ENCODE measurements at regions not wholly inside any gene's neighbourhood (a gene's known extent, or its start where the extent isn't known, plus 50 kb on each side); places are given as distances from the start of the nearest gene placed in this dataset.

DNA sequence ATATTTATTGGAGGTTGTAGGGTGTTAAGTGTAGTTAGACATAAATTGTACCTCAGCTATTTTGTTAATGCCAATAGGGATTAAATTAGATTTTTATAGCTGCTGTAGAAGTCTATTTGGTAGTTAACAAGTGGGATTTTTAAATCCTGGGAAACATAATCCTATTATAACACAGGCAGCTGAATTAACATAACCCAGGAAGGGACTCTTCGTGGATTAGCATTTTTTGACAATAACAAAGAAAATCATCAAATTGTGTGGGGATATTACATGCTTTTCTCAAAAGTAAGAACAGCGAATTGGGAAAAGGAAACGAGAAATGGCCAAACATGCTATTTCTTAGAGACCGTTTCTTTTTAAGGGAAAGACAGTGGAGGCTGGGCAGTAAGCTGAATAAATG is 172.8 kb downstream of the ZIC5 start:
- no peak for DNase-seq

DNA sequence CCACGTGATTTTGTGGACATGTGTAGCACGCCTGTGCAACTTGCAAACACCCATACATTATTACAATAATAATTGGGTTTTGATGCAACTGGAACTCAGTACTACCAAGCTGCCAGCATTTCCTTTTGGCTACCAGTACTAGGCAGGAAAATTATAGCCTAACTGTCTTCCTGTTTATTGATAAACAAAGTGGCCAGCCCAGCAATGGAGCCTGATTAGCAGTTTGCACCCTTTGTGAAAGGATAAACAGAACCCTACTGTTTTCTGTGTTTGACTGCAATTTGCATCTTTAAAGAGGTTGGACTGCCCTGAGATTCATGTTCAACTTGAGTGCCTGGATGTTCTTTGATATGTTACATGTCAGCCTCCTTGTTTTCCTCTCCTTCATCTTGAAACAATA is 173.9 kb downstream of the ZIC5 start:
- Mint-ChIP-seq H3K36me3 (no peaks in the 10 kb centered on the region), H3K4me3 (no peak overlapping the region), H3K4me1 (no peaks in the 10 kb centered on the region), H3K27ac (no peak overlapping the region), H3K9me3 (no peaks in the 10 kb centered on the region), H3K27me3 (ENCODE audit: low read depth in 3 of 3) (peaks cover 0 to 1% (median 0%) of the 10 kb centered on the region in 3 donors)
- DNase-seq: no peak

More for the DNA sequence above, 172.8 kb downstream of the ZIC5 start:
- no peaks in the 10 kb centered on the region for H3K36me3 Mint-ChIP-seq
- no peaks in the 10 kb centered on the region for H3K4me1 Mint-ChIP-seq
- peaks cover 0 to 1% (median 0%) of the 10 kb centered on the region in 3 donors for H3K27me3 Mint-ChIP-seq (ENCODE audit: low read depth in 3 of 3)
- H3K4me3 Mint-ChIP-seq: no peak overlapping the region
- no peaks in the 10 kb centered on the region for H3K9me3 Mint-ChIP-seq
- no peak overlapping the region for H3K27ac Mint-ChIP-seq

DNA sequence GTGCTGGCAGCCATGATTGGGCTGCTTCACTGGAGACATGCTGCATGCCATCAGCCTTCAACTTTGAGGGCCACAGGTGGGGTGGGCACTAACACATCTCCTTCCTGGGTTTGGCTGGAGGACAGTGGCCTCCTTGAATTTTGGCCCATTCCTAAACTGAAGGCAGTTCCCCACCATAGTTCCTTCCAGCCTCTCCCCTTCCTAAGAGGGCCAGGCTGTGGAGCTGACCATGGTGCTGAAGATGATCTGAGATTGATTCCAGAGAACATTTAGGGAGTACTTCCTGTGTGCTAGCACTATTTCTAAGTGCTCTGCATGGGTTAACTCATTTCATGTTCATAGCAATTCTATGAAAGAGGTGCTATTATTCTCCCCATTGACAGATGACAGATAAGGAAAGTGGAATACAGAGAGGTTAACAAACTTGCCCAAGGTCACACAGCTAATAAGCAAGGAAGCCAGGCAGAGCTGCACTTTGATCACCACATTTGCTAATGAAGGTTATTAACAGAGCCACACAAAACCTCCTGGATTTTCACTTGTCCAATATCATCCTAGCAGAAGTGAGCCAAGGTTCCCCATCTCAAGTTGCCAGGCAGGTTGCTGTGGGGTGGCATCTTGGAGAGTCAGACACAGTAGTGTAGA is 175.3 kb downstream of the ZIC5 start:
- peak in 2 of 3 donors; percentile 9 to 11 for DNase-seq

DNA sequence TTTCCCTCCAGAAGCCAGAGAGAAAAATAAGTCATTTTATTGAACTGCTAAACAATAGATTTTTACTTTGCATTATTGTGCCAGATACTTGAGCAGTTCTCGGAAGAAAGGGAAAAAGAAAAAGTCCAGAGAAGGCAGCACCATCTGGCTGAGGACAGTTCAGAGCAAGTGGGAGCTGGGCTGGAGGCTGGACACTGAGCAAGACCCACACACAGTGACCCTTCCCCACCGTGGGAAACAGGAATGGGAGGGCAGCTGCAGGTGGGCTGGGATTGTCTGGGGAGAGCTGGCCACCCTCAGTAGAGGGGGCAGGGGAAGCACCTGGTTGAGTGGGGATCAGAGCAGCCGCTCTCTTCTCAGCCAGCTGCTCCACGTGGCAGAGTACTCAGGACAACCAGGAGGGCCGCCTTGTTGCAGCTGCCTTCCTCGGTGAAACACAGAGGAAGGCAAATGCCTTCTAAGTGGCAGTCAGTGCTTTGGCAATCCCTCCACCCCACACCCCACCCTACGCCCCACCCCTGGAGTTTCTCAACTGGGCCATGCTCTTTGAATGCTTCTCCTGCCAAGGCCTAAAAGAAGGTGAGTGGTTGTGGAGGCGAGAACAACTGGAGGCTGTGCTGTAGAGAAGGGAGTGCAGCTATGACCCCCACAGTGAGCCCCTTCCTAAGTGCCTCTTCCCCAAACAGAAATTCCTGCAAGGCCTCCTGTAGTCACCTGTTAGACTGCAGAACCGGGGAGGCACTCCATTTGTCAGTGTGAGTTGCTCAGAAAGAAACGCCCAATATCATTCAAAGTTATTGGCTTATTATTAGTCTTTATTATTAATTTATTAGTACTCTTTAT is 179.3 kb downstream of the ZIC5 start:
- Mint-ChIP-seq H3K27ac (no peak overlapping the region), H3K36me3 (peaks cover 0 to 10% (median 3%) of the 10 kb centered on the region in 3 donors), H3K4me3 (no peak overlapping the region), H3K4me1 (no peaks in the 10 kb centered on the region), H3K9me3 (peaks cover 0 to 4% (median under 1%) of the 10 kb centered on the region in 6 donors), H3K27me3 (ENCODE audit: low read depth in 3 of 3) (peaks cover 0 to 3% (median 0%) of the 10 kb centered on the region in 3 donors)
- DNase-seq: no peak

More for the DNA sequence above, 175.3 kb downstream of the ZIC5 start:
- H3K27ac Mint-ChIP-seq: no peak overlapping the region
- H3K4me1 Mint-ChIP-seq: no peaks in the 10 kb centered on the region
- H3K36me3 Mint-ChIP-seq: no peaks in the 10 kb centered on the region
- no peak overlapping the region for H3K4me3 Mint-ChIP-seq
- H3K27me3 Mint-ChIP-seq (ENCODE audit: low read depth in 3 of 3): peaks cover 0 to 1% (median 0%) of the 10 kb centered on the region in 3 donors
- H3K9me3 Mint-ChIP-seq: no peaks in the 10 kb centered on the region

DNA sequence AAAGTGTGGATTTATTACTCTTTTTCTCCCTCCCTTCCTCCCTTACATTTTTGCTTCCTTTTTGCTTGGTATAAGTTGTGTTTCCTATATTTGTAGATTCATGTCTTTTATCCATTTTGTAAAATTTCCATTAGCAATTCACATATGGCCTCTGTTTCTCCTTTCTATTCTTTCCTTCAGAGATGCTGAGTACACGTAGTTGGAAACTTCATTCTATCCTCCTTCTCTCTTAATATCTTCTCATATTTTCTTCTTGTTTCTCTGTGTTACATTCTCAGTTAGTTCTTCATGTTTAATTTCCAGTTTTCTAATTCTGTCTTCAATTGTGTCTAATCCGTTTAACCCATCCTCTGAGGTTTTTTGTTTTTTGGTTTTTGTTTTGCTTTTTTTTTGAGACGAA is 188.9 kb downstream of the ZIC5 start:
- DNase-seq: no peak
- H3K4me3 Mint-ChIP-seq: no peak overlapping the region
- peaks cover 8 to 28% (median 15%) of the 10 kb centered on the region in 3 donors for H3K36me3 Mint-ChIP-seq
- no peaks in the 10 kb centered on the region for H3K4me1 Mint-ChIP-seq
- H3K9me3 Mint-ChIP-seq: peaks cover 0 to 5% (median 3%) of the 10 kb centered on the region in 6 donors
- peak overlapping the region in 1 of 6 donors; percentile 56 for H3K27ac Mint-ChIP-seq
- no peaks in the 10 kb centered on the region for H3K27me3 Mint-ChIP-seq (ENCODE audit: low read depth in 3 of 3)

DNA sequence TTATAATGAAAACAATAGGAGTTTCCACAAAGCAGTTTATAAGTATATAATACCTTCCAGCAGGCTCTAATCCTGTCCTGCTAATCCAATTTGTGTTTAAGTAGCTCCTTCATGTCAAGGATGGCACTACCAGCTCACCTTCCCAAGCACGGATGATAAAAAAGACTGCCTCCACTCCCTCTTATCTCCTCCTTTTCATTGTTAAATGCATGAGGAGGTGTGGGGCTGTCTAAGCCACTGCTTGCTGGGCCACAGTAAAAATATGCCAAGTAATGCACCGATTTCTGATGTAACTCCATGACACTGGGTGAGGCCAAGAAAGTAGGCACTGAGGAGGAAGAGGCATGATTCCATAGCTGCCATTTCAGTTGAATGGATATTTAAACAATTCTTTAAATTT is 193.1 kb downstream of the ZIC5 start:
- H3K27ac Mint-ChIP-seq: no peak overlapping the region
- no peak overlapping the region for H3K4me3 Mint-ChIP-seq
- peaks cover 0 to 5% (median 1%) of the 10 kb centered on the region in 6 donors for H3K9me3 Mint-ChIP-seq
- peaks cover 18 to 35% (median 23%) of the 10 kb centered on the region in 3 donors for H3K36me3 Mint-ChIP-seq
- H3K27me3 Mint-ChIP-seq (ENCODE audit: low read depth in 3 of 3): no peaks in the 10 kb centered on the region
- no peak for DNase-seq
- no peaks in the 10 kb centered on the region for H3K4me1 Mint-ChIP-seq

DNA sequence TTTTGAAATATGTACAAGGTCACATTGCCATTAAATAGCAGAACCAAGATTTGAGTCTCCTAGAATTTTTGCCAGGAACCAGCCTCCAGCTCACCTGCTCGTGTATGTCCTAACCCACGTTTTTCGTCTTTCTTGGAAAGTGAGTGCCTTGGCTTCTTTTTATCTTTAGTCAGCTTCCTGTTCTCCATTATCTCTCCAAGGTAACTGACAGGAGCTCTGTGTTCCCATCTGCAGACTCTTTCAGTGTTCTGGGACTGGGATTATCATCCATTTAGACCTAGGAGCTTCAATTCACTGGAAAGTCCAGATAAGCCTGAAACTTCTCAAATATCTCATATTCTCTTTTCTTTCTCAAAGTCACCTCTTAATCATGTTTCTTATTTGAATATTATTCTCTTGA is 193.7 kb downstream of the ZIC5 start:
- Mint-ChIP-seq H3K9me3 (peaks cover 0 to 5% (median 1%) of the 10 kb centered on the region in 6 donors), H3K36me3 (peaks cover 20 to 40% (median 28%) of the 10 kb centered on the region in 3 donors), H3K27ac (no peak overlapping the region), H3K4me3 (no peak overlapping the region), H3K4me1 (no peaks in the 10 kb centered on the region), H3K27me3 (ENCODE audit: low read depth in 3 of 3) (no peaks in the 10 kb centered on the region)
- DNase-seq: no peak

DNA sequence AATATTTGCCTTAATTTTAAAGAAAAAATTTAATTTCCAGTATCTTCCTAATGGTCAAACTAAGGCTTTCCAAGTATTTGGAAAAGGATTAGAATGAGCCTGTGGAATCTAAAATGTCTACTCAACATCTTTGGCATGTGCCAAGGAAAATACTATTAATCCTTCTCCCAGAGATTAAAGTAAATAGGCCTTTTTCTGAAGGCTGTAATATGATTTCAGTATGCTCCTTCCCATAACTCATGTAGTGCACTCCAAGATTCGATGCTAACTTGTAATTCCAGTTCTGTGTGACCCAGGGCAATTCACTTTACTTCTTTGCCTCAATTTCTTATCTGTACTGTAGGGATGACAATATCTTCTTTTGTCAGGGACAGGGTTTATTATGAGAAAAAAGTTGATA is 196.9 kb downstream of the ZIC5 start:
- H3K36me3 Mint-ChIP-seq: peaks cover 18 to 26% (median 21%) of the 10 kb centered on the region in 3 donors
- no peak overlapping the region for H3K27ac Mint-ChIP-seq
- peaks cover 0 to 2% (median 0%) of the 10 kb centered on the region in 3 donors for H3K27me3 Mint-ChIP-seq (ENCODE audit: low read depth in 3 of 3)
- H3K4me3 Mint-ChIP-seq: no peak overlapping the region
- DNase-seq: no peak
- H3K9me3 Mint-ChIP-seq: no peaks in the 10 kb centered on the region
- no peaks in the 10 kb centered on the region for H3K4me1 Mint-ChIP-seq

DNA sequence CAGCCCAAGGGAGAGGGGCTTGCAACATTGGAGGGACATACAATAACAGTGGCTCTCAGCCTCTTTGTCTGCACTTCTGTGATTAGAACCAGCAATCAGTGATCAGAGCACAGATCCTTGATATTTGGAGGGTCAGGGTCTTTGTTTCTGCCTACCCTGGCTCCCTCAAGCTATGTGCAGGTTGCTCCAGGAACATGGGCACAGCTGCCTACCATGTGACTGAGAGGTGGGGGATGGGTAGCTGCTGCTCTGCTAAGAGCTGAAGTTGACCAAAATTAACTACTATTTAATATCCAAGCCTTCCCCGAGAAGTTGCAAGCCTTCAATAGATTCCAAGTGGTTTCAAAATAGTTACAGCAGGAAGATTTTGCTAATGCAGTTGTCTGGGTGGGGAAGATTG is 202.6 kb downstream of the ZIC5 start:
- peaks cover 18 to 40% (median 36%) of the 10 kb centered on the region in 6 donors for H3K9me3 Mint-ChIP-seq
- H3K4me1 Mint-ChIP-seq: no peaks in the 10 kb centered on the region
- no peak for DNase-seq
- H3K27me3 Mint-ChIP-seq (ENCODE audit: low read depth in 3 of 3): peaks cover 1 to 10% (median 5%) of the 10 kb centered on the region in 3 donors
- H3K4me3 Mint-ChIP-seq: no peak overlapping the region
- peaks cover 16 to 34% (median 30%) of the 10 kb centered on the region in 3 donors for H3K36me3 Mint-ChIP-seq
- no peak overlapping the region for H3K27ac Mint-ChIP-seq

DNA sequence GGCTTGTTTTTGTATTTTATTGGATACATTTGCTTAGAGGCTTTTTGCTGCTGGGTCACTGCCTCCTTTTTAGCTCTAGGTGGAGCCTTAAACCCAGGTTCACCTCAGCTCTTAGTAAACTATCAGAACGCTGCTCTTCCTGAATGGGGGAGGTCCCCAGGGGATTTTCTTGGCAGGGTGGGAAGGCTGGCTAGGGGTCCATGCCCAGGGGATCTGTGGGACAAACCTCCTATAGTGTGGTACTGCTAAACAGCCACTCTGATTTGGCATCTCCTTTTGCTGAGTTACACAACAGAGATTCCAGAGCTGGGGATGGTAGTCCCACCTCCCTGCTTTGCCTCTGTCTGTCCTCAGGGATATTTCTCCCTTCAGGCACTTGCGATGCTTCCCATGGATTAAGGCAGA is 204.9 kb downstream of the ZIC5 start:
- DNase-seq: no peak
- H3K27me3 Mint-ChIP-seq (ENCODE audit: low read depth in 3 of 3): peaks cover 1 to 11% (median 7%) of the 10 kb centered on the region in 3 donors
- peaks cover 22 to 63% (median 55%) of the 10 kb centered on the region in 6 donors for H3K9me3 Mint-ChIP-seq
- H3K36me3 Mint-ChIP-seq: peaks cover 21 to 22% (median 22%) of the 10 kb centered on the region in 3 donors
- H3K4me3 Mint-ChIP-seq: no peak overlapping the region
- H3K27ac Mint-ChIP-seq: no peak overlapping the region
- no peaks in the 10 kb centered on the region for H3K4me1 Mint-ChIP-seq

DNA sequence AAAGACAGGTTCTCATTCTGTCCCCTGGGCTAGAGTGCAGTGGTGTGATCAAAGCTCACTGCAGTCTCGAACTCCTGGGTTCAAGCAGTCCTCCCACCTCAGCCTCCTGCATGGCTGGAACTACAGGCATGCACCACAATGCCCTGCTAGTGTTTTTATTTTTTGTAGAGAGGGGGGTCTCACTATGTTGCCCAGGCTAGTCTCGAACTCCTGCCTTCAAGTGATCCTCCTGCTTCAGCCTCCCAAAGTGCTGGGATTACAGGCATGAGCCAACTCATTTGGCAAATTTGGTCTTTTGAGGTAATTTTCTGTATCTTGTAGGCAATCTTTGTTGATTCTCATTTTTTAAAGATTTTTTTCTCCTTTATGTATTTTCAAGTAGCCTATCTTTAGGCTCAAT is 205.7 kb downstream of the ZIC5 start:
- no peak overlapping the region for H3K27ac Mint-ChIP-seq
- H3K36me3 Mint-ChIP-seq: peaks cover 22 to 26% (median 22%) of the 10 kb centered on the region in 3 donors
- peaks cover 22 to 70% (median 58%) of the 10 kb centered on the region in 6 donors for H3K9me3 Mint-ChIP-seq
- no peak for DNase-seq
- H3K4me3 Mint-ChIP-seq: no peak overlapping the region
- no peaks in the 10 kb centered on the region for H3K4me1 Mint-ChIP-seq
- peaks cover 1 to 9% (median 7%) of the 10 kb centered on the region in 3 donors for H3K27me3 Mint-ChIP-seq (ENCODE audit: low read depth in 3 of 3)

DNA sequence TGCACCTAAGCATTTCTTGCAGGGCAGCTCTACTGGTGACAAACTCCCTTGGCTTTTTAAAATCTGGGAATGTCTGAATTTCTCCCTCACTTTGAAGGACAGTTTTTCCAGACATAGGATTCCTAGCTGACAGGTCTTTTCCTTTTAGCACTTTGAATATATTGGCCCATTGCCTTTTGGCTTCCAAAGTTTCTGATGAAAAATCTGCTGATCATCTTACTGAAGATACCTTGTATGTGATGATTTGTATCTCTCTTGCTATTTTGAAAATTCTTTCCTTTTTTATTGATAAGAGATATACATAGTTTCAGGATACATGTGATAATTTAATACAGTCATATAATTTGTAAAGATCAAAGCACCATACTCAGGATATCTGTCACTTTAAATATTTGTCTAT is 211.1 kb downstream of the ZIC5 start:
- Mint-ChIP-seq H3K27me3 (ENCODE audit: low read depth in 3 of 3) (peaks cover 0 to 7% (median 2%) of the 10 kb centered on the region in 3 donors), H3K4me3 (no peak overlapping the region), H3K4me1 (peaks cover 0 to 3% of the 10 kb centered on the region in 2 donors), H3K36me3 (peaks cover 4 to 15% (median 15%) of the 10 kb centered on the region in 3 donors), H3K27ac (no peak overlapping the region), H3K9me3 (peaks cover 12 to 50% (median 39%) of the 10 kb centered on the region in 6 donors)
- DNase-seq: no peak

DNA sequence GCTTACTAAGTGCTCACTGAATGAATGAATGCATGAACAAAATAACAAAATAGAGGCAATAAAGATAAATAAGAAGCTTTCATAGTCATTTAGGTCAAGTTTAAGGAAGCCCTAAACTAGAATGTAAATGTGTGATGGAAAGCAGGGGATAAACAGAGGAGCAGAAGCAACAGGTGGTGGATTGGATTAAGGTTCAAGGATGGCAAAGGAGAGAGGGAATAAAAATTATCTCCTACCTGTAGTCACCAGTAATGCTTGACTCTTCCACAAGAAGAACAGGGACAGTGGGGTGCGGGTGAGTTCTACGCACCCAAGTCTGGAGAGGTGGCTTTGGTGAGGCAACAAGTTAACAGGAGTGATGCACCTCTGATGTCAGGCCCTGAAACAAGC is 212.4 kb downstream of the ZIC5 start:
- Mint-ChIP-seq H3K4me3 (no peak overlapping the region), H3K27me3 (ENCODE audit: low read depth in 3 of 3) (peaks cover 1 to 4% (median 2%) of the 10 kb centered on the region in 3 donors), H3K9me3 (peaks cover 11 to 37% (median 28%) of the 10 kb centered on the region in 6 donors), H3K4me1 (peaks cover 0 to 3% of the 10 kb centered on the region in 2 donors), H3K36me3 (peaks cover 0 to 11% (median 10%) of the 10 kb centered on the region in 3 donors), H3K27ac (no peak overlapping the region)
- no peak for DNase-seq

All from immature natural killer cell (primary cell).